ENCODE measurements at regions not wholly inside any gene's neighbourhood (a gene's known extent, or its start where the extent isn't known, plus 50 kb on each side); places are given as distances from the start of the nearest gene placed in this dataset.
A peak's percentile ranks its signal among the peaks of the same experiment; 100 is the strongest.

GRCh38 chr16:65981057-65981456, 385.4 kb upstream of the CDH5 start:
- Histone ChIP-seq H3K27me3 (ENCODE audit: control insufficient read depth, insufficient read depth, low read length) (peaks cover 4% of the 10 kb centered on the region), H3K4me3 (ENCODE audit: low read depth, low read length) (no peak overlapping the region), H3K36me3 (ENCODE audit: control insufficient read depth, insufficient read depth, low read length) (no peaks in the 10 kb centered on the region)
- TF ChIP-seq CTCF (IDR thresholded peaks at IDR 0.05; ENCODE audit: insufficient read depth, low read depth, low read length), result no peak
- ChIA-PET POLR2A (interaction anchor here (0.6 kb wide), 1 partner anchor 24 kb away, joined by 3 read pairs; no protein-coding TSS in a partner anchor), CTCF (no interaction called here)
- DNase-seq (ENCODE audit: low read depth), result no peak

- no peak for TF ChIP-seq CTCF (IDR thresholded peaks at IDR 0.05; ENCODE audit: insufficient read depth, low read depth, low read length)
- DNase-seq (ENCODE audit: low read depth), result no peak
- CTCF ChIA-PET, result no interaction called here
- H3K36me3 ChIP-seq (ENCODE audit: control insufficient read depth, insufficient read depth, low read length), result no peaks in the 10 kb centered on the region
- POLR2A ChIA-PET, result no interaction called here
- no peak overlapping the region for H3K4me3 ChIP-seq (ENCODE audit: low read depth, low read length)
- no peaks in the 10 kb centered on the region for H3K27me3 ChIP-seq (ENCODE audit: control insufficient read depth, insufficient read depth, low read length)
Observed at GRCh38 chr16:65975049-65975708, 391.3 kb upstream of the CDH5 start.

- TF ChIP-seq CTCF (IDR thresholded peaks at IDR 0.05; ENCODE audit: insufficient read depth, low read depth, low read length), result no peak
- H3K36me3 ChIP-seq (ENCODE audit: control insufficient read depth, insufficient read depth, low read length), result no peaks in the 10 kb centered on the region
- H3K4me3 ChIP-seq (ENCODE audit: low read depth, low read length), result no peak overlapping the region
- H3K27me3 ChIP-seq (ENCODE audit: control insufficient read depth, insufficient read depth, low read length), result no peaks in the 10 kb centered on the region
- ChIA-PET CTCF (no interaction called here), POLR2A (no interaction called here)
- peak; percentile 18 for DNase-seq (ENCODE audit: low read depth)
Observed at GRCh38 chr16:65967376-65967775, 399.1 kb upstream of the CDH5 start.

- CTCF ChIA-PET, result no interaction called here
Observed at GRCh38 chr16:65965628-65966027, 400.9 kb upstream of the CDH5 start.

GRCh38 chr16:65964752-65965151, 401.7 kb upstream of the CDH5 start:
- POLR2A ChIA-PET, result no interaction called here
- CTCF ChIA-PET, result interaction anchor here (0.5 kb wide), 1 partner anchor 14 kb away, joined by 3 read pairs; no protein-coding TSS in a partner anchor
- Histone ChIP-seq H3K4me3 (ENCODE audit: low read depth, low read length) (no peak overlapping the region), H3K27me3 (ENCODE audit: control insufficient read depth, insufficient read depth, low read length) (no peaks in the 10 kb centered on the region; the same call in 1 of the 2 replicates), H3K36me3 (ENCODE audit: control insufficient read depth, insufficient read depth, low read length) (no peaks in the 10 kb centered on the region)
- no peak for DNase-seq (ENCODE audit: low read depth)
- TF ChIP-seq CTCF (IDR thresholded peaks at IDR 0.05; ENCODE audit: insufficient read depth, low read depth, low read length), result no peak

More at GRCh38 chr16:65965628-65966027, 400.9 kb upstream of the CDH5 start:
- H3K27me3 ChIP-seq (ENCODE audit: control insufficient read depth, insufficient read depth, low read length), result no peaks in the 10 kb centered on the region; the same call in 1 of the 2 replicates
- H3K4me3 ChIP-seq (ENCODE audit: low read depth, low read length), result no peak overlapping the region
- POLR2A ChIA-PET, result no interaction called here
- no peak for DNase-seq (ENCODE audit: low read depth)
- H3K36me3 ChIP-seq (ENCODE audit: control insufficient read depth, insufficient read depth, low read length), result no peaks in the 10 kb centered on the region
- TF ChIP-seq CTCF (IDR thresholded peaks at IDR 0.05; ENCODE audit: insufficient read depth, low read depth, low read length), result no peak
